ENCODE measurements at regions not wholly inside any gene's neighbourhood (a gene's known extent, or its start where the extent isn't known, plus 50 kb on each side); places are given as distances from the start of the nearest gene placed in this dataset.

GRCh38 chr5:74406844-74407243 is 233.7 kb downstream of the ENC1 start:
- Histone ChIP-seq H3K4me3 (no peak overlapping the region), H3K4me1 (no peaks in the 10 kb centered on the region), H3K27ac (no peak overlapping the region), H3K27me3 (no peaks in the 10 kb centered on the region), H3K9me3 (no peaks in the 10 kb centered on the region), H3K36me3 (no peaks in the 10 kb centered on the region), H3K9ac (ENCODE audit: low read depth in 2 of 2, low read length in 2 of 2) (no peak overlapping the region)
- no peak for DNase-seq
- TF ChIP-seq, protein P1, sequence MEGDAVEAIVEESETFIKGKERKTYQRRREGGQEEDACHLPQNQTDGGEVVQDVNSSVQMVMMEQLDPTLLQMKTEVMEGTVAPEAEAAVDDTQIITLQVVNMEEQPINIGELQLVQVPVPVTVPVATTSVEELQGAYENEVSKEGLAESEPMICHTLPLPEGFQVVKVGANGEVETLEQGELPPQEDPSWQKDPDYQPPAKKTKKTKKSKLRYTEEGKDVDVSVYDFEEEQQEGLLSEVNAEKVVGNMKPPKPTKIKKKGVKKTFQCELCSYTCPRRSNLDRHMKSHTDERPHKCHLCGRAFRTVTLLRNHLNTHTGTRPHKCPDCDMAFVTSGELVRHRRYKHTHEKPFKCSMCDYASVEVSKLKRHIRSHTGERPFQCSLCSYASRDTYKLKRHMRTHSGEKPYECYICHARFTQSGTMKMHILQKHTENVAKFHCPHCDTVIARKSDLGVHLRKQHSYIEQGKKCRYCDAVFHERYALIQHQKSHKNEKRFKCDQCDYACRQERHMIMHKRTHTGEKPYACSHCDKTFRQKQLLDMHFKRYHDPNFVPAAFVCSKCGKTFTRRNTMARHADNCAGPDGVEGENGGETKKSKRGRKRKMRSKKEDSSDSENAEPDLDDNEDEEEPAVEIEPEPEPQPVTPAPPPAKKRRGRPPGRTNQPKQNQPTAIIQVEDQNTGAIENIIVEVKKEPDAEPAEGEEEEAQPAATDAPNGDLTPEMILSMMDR (IDR thresholded peaks at IDR 0.05), result no peak
- intact Hi-C loops (cut with DNase I), result loop anchor here (10.0 kb wide), 1 partner anchor 228 kb away; no protein-coding TSS in a partner anchor

DNA sequence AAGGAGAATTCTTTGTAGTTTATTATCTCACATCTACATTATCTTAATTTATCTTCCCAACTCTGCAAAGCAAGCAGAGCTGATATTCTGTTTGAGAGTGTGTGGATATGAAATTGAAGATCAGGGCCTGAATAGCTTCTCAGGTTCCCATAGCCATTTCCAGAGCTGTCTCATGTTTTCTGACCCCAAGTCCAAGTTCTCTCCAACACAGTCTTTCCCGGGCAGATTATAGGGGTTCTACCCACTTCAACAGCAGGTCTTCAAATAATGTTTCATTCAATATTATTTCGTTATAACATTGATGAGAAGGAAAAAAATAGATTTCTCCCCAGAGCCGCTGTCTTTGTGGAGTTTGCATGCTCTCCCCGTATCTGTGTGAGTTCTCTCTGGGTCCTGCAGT is 234.9 kb downstream of the ENC1 start:
- TF ChIP-seq, protein P1 (IDR thresholded peaks at IDR 0.05), result no peak
- H3K9me3 ChIP-seq, result no peaks in the 10 kb centered on the region
- H3K27ac ChIP-seq, result no peak overlapping the region
- H3K4me1 ChIP-seq, result no peaks in the 10 kb centered on the region
- no peaks in the 10 kb centered on the region for H3K27me3 ChIP-seq
- no peak overlapping the region for H3K4me3 ChIP-seq
- no peaks in the 10 kb centered on the region for H3K36me3 ChIP-seq
- DNase-seq, result no peak
- intact Hi-C loops (cut with DNase I), result loop anchor here (10.0 kb wide), 1 partner anchor 229 kb away; no protein-coding TSS in a partner anchor
- no peak overlapping the region for H3K9ac ChIP-seq (ENCODE audit: low read depth in 2 of 2, low read length in 2 of 2)

GRCh38 chr5:74404574-74405508 is 235.7 kb downstream of the ENC1 start:
- intact Hi-C loops (cut with DNase I), result loop anchor here (10.0 kb wide), 1 partner anchor 230 kb away; no protein-coding TSS in a partner anchor
- H3K27me3 ChIP-seq, result no peaks in the 10 kb centered on the region
- no peaks in the 10 kb centered on the region for H3K36me3 ChIP-seq
- TF ChIP-seq, protein P1 (IDR thresholded peaks at IDR 0.05), result no peak
- H3K9me3 ChIP-seq, result no peaks in the 10 kb centered on the region
- H3K4me1 ChIP-seq, result no peaks in the 10 kb centered on the region
- no peak overlapping the region for H3K27ac ChIP-seq
- H3K4me3 ChIP-seq, result no peak overlapping the region
- no peak overlapping the region for H3K9ac ChIP-seq (ENCODE audit: low read depth in 2 of 2, low read length in 2 of 2)
- DNase-seq, result no peak

DNA sequence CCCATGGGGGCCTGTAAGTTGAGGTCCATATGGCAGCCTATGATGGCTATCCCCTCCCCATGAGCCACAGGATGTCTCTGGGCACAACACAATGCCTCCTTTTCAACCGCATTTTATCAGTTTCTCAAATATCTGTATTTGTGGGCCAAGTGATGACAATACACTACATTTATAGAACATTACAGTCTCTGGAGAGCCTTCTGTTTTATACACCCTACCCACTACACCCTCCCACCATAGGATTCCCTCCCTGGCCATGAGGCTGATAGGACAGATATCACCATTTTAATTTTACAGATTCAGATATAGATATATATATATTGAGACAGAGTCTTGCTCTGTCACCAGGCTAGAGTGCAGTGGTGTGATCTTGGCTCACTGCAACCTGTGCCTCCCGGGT is 236.8 kb downstream of the ENC1 start:
- no peak for DNase-seq
- H3K4me3 ChIP-seq, result no peak overlapping the region
- no peaks in the 10 kb centered on the region for H3K36me3 ChIP-seq
- H3K4me1 ChIP-seq, result no peaks in the 10 kb centered on the region
- intact Hi-C loops (cut with DNase I), result loop anchor here (10.0 kb wide), 1 partner anchor 231 kb away; no protein-coding TSS in a partner anchor
- H3K9me3 ChIP-seq, result no peaks in the 10 kb centered on the region
- TF ChIP-seq, protein P1 (IDR thresholded peaks at IDR 0.05), result no peak
- H3K9ac ChIP-seq (ENCODE audit: low read depth in 2 of 2, low read length in 2 of 2), result no peak overlapping the region
- H3K27me3 ChIP-seq, result no peaks in the 10 kb centered on the region
- H3K27ac ChIP-seq, result no peak overlapping the region

DNA sequence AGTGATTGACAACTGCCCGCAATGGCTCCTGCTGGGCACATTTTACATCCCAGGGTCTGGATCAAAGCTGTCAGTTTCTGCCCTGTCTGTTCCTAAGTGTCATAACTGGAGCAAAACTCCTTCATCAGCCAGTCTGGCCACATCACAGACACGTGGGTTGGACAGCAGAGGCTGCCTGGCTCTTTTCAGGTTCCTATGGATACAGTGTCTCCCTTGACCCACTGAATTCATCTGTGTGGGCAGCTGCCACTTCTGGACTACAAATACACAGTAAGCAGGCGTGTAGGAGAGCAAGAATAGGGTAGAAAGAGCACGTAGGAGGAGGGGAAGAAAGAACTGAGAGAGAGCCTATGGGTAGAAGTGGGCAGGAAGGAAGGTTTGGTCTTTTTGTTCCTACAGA is 238.0 kb downstream of the ENC1 start:
- DNase-seq, result no peak
- no peaks in the 10 kb centered on the region for H3K9me3 ChIP-seq
- no peak overlapping the region for H3K27ac ChIP-seq
- H3K36me3 ChIP-seq, result no peaks in the 10 kb centered on the region
- no peak overlapping the region for H3K4me3 ChIP-seq
- no peak overlapping the region for H3K9ac ChIP-seq (ENCODE audit: low read depth in 2 of 2, low read length in 2 of 2)
- H3K4me1 ChIP-seq, result no peaks in the 10 kb centered on the region
- no peaks in the 10 kb centered on the region for H3K27me3 ChIP-seq
- TF ChIP-seq, protein P1 (IDR thresholded peaks at IDR 0.05), result no peak
- intact Hi-C loops (cut with DNase I), result loop anchor here (10.0 kb wide), 1 partner anchor 232 kb away; no protein-coding TSS in a partner anchor

All from colonic mucosa (tissue), 4 donors.